Keratinocyte (primary cell): ENCODE measurements at regions not wholly inside any gene's neighbourhood (a gene's known extent, or its start where the extent isn't known, plus 50 kb on each side); places are given as distances from the start of the nearest gene placed in this dataset.
A peak's percentile ranks its signal among the peaks of the same experiment; 100 is the strongest.

Experiments
- DNase-seq: peaks from one replicate; pipeline ENCODE4 v3.0.0-alpha.2; 2011; ENCODE audit warnings: low read depth, missing footprints, low spot score
- FAIRE-seq: peaks from 2 replicates; lab custom pipeline; 2011; peaks lifted over from hg19 to GRCh38; lab: Jason Lieb, UNC
- H2AFZ ChIP-seq: 2 replicates; pipeline ENCODE4 v1.6.0; 2012; ENCODE audit warnings: low read length, control low read depth, inconsistent platforms; ENCODE audit not compliant: control insufficient read depth
- H3K27ac ChIP-seq: 2 replicates; pipeline ENCODE4 v1.5.1; 2011; ENCODE audit warnings: low read length; ENCODE audit not compliant: control insufficient read depth, insufficient read depth
- H3K27me3 ChIP-seq: 3 replicates; pipeline ENCODE4 v1.6.0; 2011; ENCODE audit warnings: low read length; ENCODE audit not compliant: control insufficient read depth, insufficient read depth; ENCODE audit errors: extremely low read depth
- H3K36me3 ChIP-seq, 2 experiments: 2 replicates in 1 of 2; 3 replicates in 1 of 2; pipeline ENCODE4 v1.5.1; 2011; ENCODE audit warnings: low read length in 2 of 2, mild to moderate bottlenecking in 1 of 2; ENCODE audit not compliant: control insufficient read depth in 2 of 2, insufficient read depth in 2 of 2; ENCODE audit errors: extremely low read depth in 1 of 2
- H3K4me1 ChIP-seq: 3 replicates; pipeline ENCODE4 v1.5.1; 2011; ENCODE audit warnings: low read length; ENCODE audit not compliant: control insufficient read depth, insufficient read depth; ENCODE audit errors: extremely low read depth
- H3K4me2 ChIP-seq: 3 replicates; pipeline ENCODE4 v1.6.0; 2011; ENCODE audit warnings: low read depth, low read length; ENCODE audit not compliant: control insufficient read depth, insufficient read depth; ENCODE audit errors: extremely low read depth
- H3K4me3 ChIP-seq, 3 experiments: fragments of 200-600 bp in 1 of 3; sonication (generic) in 1 of 3; 2 replicates in 2 of 3; 3 replicates in 1 of 3; pipeline ENCODE4 v1.5.1; 2011 to 2016; ENCODE audit warnings: low read length in 3 of 3, mild to moderate bottlenecking in 3 of 3, control low read depth in 2 of 3, inconsistent platforms in 1 of 3, low read depth in 1 of 3, mixed read lengths in 1 of 3, mixed run types in 1 of 3, moderate library complexity in 1 of 3; ENCODE audit not compliant: control insufficient read depth in 2 of 3, insufficient read depth in 2 of 3; ENCODE audit errors: extremely low read depth in 1 of 3
- H3K79me2 ChIP-seq: 2 replicates; pipeline ENCODE4 v1.6.0; 2012; ENCODE audit warnings: low read length; ENCODE audit not compliant: control insufficient read depth, insufficient read depth
- H3K9ac ChIP-seq: 3 replicates; pipeline ENCODE4 v1.6.0; 2011; ENCODE audit warnings: low read length; ENCODE audit not compliant: control insufficient read depth, insufficient read depth; ENCODE audit errors: extremely low read depth
- H3K9me1 ChIP-seq: 3 replicates; pipeline ENCODE4 v1.6.0; 2011; ENCODE audit warnings: low read length; ENCODE audit not compliant: control insufficient read depth, insufficient read depth; ENCODE audit errors: extremely low read depth
- H3K9me3 ChIP-seq: 2 replicates; pipeline ENCODE4 v1.5.1; 2012; ENCODE audit warnings: low read depth, low read length; ENCODE audit not compliant: control insufficient read depth
- H4K20me1 ChIP-seq: 3 replicates; pipeline ENCODE4 v1.6.0; 2011; ENCODE audit warnings: low read length; ENCODE audit not compliant: control insufficient read depth, insufficient read depth; ENCODE audit errors: extremely low read depth
- EZH2 ChIP-seq: IDR thresholded peaks from one replicate; pipeline ENCODE4 v1.6.1; 2012; ENCODE audit warnings: inconsistent platforms, mild to moderate bottlenecking, low read length, moderate library complexity
- dilution Hi-C: fragments of 300-500 bp; cut with MboI; formaldehyde crosslinking; loops from one replicate; pipeline ENCODE4 v1.7.0; 2020; ENCODE audit warnings: low sequenced_read_pairs; ENCODE audit not compliant: extremely low pct_ligation_motif_present
- TF ChIP-seq, protein P1 (sequence below), 3 experiments: IDR thresholded peaks in 1 of 3; conservative IDR thresholded peaks in 1 of 3; optimal IDR thresholded peaks in 1 of 3; 2 replicates in 2 of 3; 3 replicates in 1 of 3; pipeline versions ENCODE3 to v1.5.1; 2011; ENCODE audit warnings: low read length in 3 of 3, mild to moderate bottlenecking in 3 of 3, moderate library complexity in 2 of 3, control low read depth in 1 of 3, inconsistent platforms in 1 of 3; ENCODE audit not compliant: insufficient read depth in 2 of 3; ENCODE audit errors: extremely low read depth in 1 of 3

GRCh38 chr2:226190479-226191252 lies 609.0 kb downstream of the IRS1 start:
- FAIRE-seq (no peak), DNase-seq (no peak)
- Histone ChIP-seq H3K4me2 (no peak overlapping the region), H3K9ac (no peak overlapping the region), H3K4me1 (peaks cover 8% of the 10 kb centered on the region), H3K9me1 (no peaks in the 10 kb centered on the region), H2AFZ (no peak overlapping the region), H3K27ac (no peak overlapping the region), H3K27me3 (no peaks in the 10 kb centered on the region), H3K79me2 (no peaks in the 10 kb centered on the region), H3K4me3 (no peak overlapping the region), H3K9me3 (no peaks in the 10 kb centered on the region), H4K20me1 (no peaks in the 10 kb centered on the region), H3K36me3 (no peaks in the 10 kb centered on the region)
- dilution Hi-C loops: no loop called here
- no peak for TF ChIP-seq EZH2
- TF ChIP-seq, protein P1, sequence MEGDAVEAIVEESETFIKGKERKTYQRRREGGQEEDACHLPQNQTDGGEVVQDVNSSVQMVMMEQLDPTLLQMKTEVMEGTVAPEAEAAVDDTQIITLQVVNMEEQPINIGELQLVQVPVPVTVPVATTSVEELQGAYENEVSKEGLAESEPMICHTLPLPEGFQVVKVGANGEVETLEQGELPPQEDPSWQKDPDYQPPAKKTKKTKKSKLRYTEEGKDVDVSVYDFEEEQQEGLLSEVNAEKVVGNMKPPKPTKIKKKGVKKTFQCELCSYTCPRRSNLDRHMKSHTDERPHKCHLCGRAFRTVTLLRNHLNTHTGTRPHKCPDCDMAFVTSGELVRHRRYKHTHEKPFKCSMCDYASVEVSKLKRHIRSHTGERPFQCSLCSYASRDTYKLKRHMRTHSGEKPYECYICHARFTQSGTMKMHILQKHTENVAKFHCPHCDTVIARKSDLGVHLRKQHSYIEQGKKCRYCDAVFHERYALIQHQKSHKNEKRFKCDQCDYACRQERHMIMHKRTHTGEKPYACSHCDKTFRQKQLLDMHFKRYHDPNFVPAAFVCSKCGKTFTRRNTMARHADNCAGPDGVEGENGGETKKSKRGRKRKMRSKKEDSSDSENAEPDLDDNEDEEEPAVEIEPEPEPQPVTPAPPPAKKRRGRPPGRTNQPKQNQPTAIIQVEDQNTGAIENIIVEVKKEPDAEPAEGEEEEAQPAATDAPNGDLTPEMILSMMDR (optimal IDR thresholded peaks at IDR 0.05 in 1 of 3, IDR thresholded peaks at IDR 0.05 in 1 of 3, conservative IDR thresholded peaks at IDR 0.05 in 1 of 3; ENCODE audit: extremely low read depth in 1 of 3, insufficient read depth in 2 of 3, low read length in 3 of 3): no peak

- no peak overlapping the region for H3K27ac ChIP-seq
- no peaks in the 10 kb centered on the region for H4K20me1 ChIP-seq
- dilution Hi-C loops: no loop called here
- TF ChIP-seq, protein P1 (optimal IDR thresholded peaks at IDR 0.05 in 1 of 3, IDR thresholded peaks at IDR 0.05 in 1 of 3, conservative IDR thresholded peaks at IDR 0.05 in 1 of 3; ENCODE audit: extremely low read depth in 1 of 3, insufficient read depth in 2 of 3, low read length in 3 of 3): no peak
- no peak for TF ChIP-seq EZH2
- no peaks in the 10 kb centered on the region for H3K36me3 ChIP-seq
- H3K4me1 ChIP-seq: peaks cover 21% of the 10 kb centered on the region
- FAIRE-seq (peak; percentile 90), DNase-seq (peak; percentile 15)
- no peak overlapping the region for H3K4me2 ChIP-seq
- no peaks in the 10 kb centered on the region for H3K9me3 ChIP-seq
- no peak overlapping the region for H2AFZ ChIP-seq
- no peak overlapping the region for H3K4me3 ChIP-seq
- no peaks in the 10 kb centered on the region for H3K27me3 ChIP-seq
- no peaks in the 10 kb centered on the region for H3K9me1 ChIP-seq
- H3K9ac ChIP-seq: no peak overlapping the region
- no peaks in the 10 kb centered on the region for H3K79me2 ChIP-seq
Measured at GRCh38 chr2:226189061-226189460, 610.6 kb downstream of the IRS1 start.
